ENCODE measurements at regions not wholly inside any gene's neighbourhood (a gene's known extent, or its start where the extent isn't known, plus 50 kb on each side); places are given as distances from the start of the nearest gene placed in this dataset.

DNA sequence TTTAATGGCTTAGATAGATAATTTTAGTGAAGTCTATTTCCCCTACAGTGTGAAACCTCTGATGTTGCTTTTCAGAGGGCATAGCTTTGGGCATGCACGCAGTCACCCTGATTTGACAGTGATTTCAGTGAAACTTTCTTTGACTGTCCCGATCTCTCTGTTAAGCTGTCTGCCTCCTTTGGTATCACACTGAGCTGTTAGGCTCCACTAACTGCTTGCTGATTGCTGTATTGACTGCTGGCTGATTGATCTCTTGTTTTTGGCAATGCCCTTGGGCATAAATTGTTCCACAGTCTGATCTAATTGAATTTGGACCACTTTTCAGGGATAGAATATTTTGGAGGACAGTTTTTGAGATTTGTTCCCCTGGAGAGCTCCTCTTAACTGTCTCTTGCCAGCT, 68.5 kb upstream of the CCDC54 start:
- DNase-seq: no peak

DNA sequence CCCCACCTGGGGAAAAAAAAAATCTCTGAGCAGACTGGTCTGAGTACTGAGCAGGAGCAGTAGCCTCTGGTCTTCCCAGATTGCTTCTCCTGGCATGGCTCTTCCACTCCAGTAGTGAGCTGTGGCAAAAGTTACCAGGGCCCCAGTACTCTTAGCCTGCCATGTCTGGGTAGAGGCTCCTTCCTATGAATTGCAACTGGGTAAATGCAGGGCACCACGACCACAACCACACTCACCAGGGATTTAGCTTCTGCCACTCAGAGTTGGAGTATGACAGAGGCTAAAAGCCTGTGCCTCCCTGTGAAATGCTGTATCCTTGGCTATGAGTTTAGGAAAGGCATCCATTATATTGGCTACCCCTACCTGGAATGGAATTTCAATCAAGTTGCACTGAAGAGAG, 67.9 kb upstream of the CCDC54 start:
- no peak for DNase-seq

DNA sequence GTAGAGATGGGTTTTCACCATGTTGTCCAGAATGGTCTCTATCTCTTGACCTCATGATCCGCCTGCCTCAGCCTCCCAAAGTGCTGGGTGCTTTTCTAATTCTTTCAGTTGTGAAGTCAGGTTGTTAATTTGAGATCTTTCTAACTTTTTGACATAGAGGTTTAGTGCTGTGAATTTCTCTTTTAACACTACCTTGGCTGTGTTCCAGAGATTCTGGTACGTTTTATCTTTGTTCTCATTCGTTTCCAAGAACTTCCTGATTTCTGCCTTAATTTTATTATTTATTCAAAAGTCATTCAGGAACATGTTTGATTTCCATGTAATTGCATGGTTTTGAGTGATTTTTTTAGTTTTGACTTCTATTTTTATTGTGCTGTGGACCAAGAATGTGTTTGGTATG, 63.5 kb upstream of the CCDC54 start:
- DNase-seq: no peak

DNA sequence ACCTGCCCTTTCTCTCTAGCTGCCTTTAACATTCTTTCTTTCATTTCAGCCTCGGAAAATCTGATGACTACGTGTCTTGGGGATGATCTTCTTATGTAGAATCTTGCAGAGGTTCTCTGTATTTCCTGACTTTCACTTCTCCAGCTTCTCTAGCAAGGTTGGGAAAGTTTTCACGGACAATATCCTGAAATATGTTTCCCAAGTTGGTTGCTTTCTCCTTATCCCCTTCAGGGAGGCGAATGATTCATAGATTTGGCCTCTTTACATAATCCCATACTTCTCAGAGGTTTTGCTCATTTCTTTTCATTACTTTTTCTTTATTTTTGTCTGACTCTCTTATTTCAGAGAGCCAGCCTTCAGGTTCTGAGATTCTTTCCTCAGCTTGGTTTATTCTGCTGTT, 62.1 kb upstream of the CCDC54 start:
- DNase-seq: no peak

DNA sequence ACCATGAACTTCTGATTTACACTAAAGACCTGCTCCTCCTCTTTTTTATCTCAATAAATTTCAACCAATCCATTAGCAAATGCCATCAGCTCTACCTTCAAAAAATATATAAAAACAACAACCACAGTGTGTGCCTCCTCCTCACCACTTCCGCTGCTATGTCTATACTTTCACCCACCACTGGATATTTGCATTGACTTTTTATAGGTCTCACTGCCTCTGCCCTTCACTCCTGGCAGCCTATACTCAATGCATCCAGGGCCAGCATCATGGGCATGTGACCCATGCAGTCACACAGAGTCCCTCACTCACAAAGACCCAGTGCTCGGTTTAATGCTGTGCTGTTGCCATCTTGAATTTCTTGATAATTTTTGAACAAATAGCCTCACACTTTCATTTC, 53.5 kb upstream of the CCDC54 start:
- no peak for DNase-seq

DNA sequence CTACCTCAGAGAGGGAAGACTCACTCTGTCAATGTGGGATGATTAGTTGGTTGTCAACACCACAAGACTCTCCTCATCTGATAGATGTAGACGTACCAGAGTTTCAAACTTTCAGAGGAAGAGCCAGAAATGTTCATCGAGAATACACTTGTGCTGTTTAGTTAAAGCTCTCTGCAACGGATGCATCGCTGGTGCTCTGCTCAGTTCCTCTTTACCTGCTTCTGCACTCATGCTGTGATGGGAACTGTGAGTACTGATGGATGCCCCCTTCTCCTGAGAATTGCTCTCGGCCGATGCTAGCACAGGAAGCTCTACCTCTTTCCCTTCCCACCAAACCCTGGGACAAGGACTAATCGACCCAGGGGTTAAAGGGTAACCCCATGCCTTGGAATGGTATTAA, 51.8 kb upstream of the CCDC54 start:
- no peak for DNase-seq
